Liver (tissue), 8 donors: ENCODE measurements at regions not wholly inside any gene's neighbourhood (a gene's known extent, or its start where the extent isn't known, plus 50 kb on each side); places are given as distances from the start of the nearest gene placed in this dataset.
"Not testable (repeated sequence)": the region's sequence is repeated elsewhere in the genome, so short reads cannot be mapped to it uniquely, and the experiment has no call there.

Source experiments
- DNase-seq: peaks from one replicate; pipeline ENCODE4 v3.0.0-alpha.2; 2017; ENCODE audit warnings: low spot score
- H3K27ac ChIP-seq, 2 donors: one replicate each; pipeline ENCODE4 v1.7.0; 2013; ENCODE audit warnings: inconsistent platforms in 2 of 2, low read length in 2 of 2, control low read depth in 1 of 2, low read depth in 1 of 2, mild to moderate bottlenecking in 1 of 2
- H3K27me3 ChIP-seq, 4 donors: one replicate each; pipeline versions ENCODE4 v1.6.1 to v1.7.0; 2013; ENCODE audit warnings: low read length in 3 of 4, inconsistent platforms in 1 of 4, mild to moderate bottlenecking in 1 of 4, moderate library complexity in 1 of 4; ENCODE audit not compliant: control insufficient read depth in 4 of 4, insufficient read depth in 4 of 4
- H3K36me3 ChIP-seq, 4 donors: one replicate each; pipeline versions ENCODE4 v1.6.1 to v1.7.0; 2013; ENCODE audit warnings: low read length in 3 of 4, mild to moderate bottlenecking in 3 of 4, low read depth in 1 of 4, moderate library complexity in 1 of 4; ENCODE audit not compliant: control insufficient read depth in 4 of 4, insufficient read depth in 3 of 4
- H3K4me1 ChIP-seq, 4 donors: one replicate each; pipeline versions ENCODE4 v1.6.1 to v1.7.0; 2013; ENCODE audit warnings: low read length in 3 of 4, mild to moderate bottlenecking in 3 of 4, moderate library complexity in 1 of 4; ENCODE audit not compliant: control insufficient read depth in 4 of 4, insufficient read depth in 4 of 4
- H3K4me3 ChIP-seq, 3 donors: one replicate each; pipeline versions ENCODE4 v1.6.1 to v1.7.0; 2013; ENCODE audit warnings: low read length in 3 of 3, control low read depth in 1 of 3, low read depth in 1 of 3, mild to moderate bottlenecking in 1 of 3
- H3K9ac ChIP-seq, 2 donors: one replicate each; pipeline ENCODE4 v1.7.0; 2013; ENCODE audit warnings: low read length in 2 of 2, mild to moderate bottlenecking in 2 of 2, moderate library complexity in 2 of 2, control low read depth in 1 of 2, low read depth in 1 of 2
- H3K9me3 ChIP-seq, 4 donors: one replicate each; pipeline versions ENCODE4 v1.6.1 to v1.7.0; 2013; ENCODE audit warnings: low read length in 3 of 4; ENCODE audit not compliant: control insufficient read depth in 4 of 4
- EGR1 ChIP-seq, 2 donors: IDR thresholded peaks; 2 replicates each; pipeline ENCODE4 v1.6.1; 2016 to 2018; ENCODE audit warnings: antibody characterized with exemption in 2 of 2, low read depth in 2 of 2
- FOXA1 ChIP-seq: IDR thresholded peaks from 2 replicates; pipeline ENCODE4 v1.6.1; 2016; ENCODE audit warnings: antibody characterized with exemption
- FOXA2 ChIP-seq: IDR thresholded peaks from 2 replicates; pipeline ENCODE4 v1.6.1; 2016; ENCODE audit warnings: antibody characterized with exemption
- GABPA ChIP-seq, 2 donors: IDR thresholded peaks in 1 of 2; conservative IDR thresholded peaks in 1 of 2; 2 replicates each; pipeline ENCODE4 v1.6.1; 2016; ENCODE audit warnings: antibody characterized with exemption in 2 of 2, mild to moderate bottlenecking in 1 of 2, moderate library complexity in 1 of 2
- HNF4A ChIP-seq, 2 donors: conservative IDR thresholded peaks; 2 replicates each; pipeline ENCODE4 v1.6.1; 2016; ENCODE audit warnings: antibody characterized with exemption in 2 of 2, mild to moderate bottlenecking in 2 of 2
- HNF4G ChIP-seq: IDR thresholded peaks from 2 replicates; pipeline ENCODE4 v1.6.1; 2016; ENCODE audit warnings: antibody characterized with exemption
- JUND ChIP-seq, 2 donors: IDR thresholded peaks; 2 replicates each; pipeline ENCODE4 v1.6.1; 2016; ENCODE audit warnings: antibody characterized with exemption in 2 of 2
- MAX ChIP-seq: IDR thresholded peaks from 2 replicates; pipeline ENCODE4 v1.6.1; 2016; ENCODE audit warnings: antibody characterized with exemption
- NR2F2 ChIP-seq: IDR thresholded peaks from 2 replicates; pipeline ENCODE4 v1.6.1; 2016; ENCODE audit warnings: antibody characterized with exemption
- RAD21 ChIP-seq, 2 donors: IDR thresholded peaks; 2 replicates each; pipeline ENCODE4 v1.6.1; 2016; ENCODE audit warnings: antibody characterized with exemption in 2 of 2, mild to moderate bottlenecking in 2 of 2
- REST ChIP-seq: IDR thresholded peaks from 2 replicates; pipeline ENCODE4 v1.6.1; 2016; ENCODE audit warnings: antibody characterized with exemption, mild to moderate bottlenecking
- RXRA ChIP-seq, 2 donors: IDR thresholded peaks; 2 replicates each; pipeline ENCODE4 v1.6.1; 2017 to 2018; ENCODE audit warnings: antibody characterized with exemption in 2 of 2, mild to moderate bottlenecking in 1 of 2
- SP1 ChIP-seq: IDR thresholded peaks from 2 replicates; pipeline ENCODE4 v1.6.1; 2018; ENCODE audit warnings: antibody characterized with exemption, mild to moderate bottlenecking
- TAF1 ChIP-seq: conservative IDR thresholded peaks from 2 replicates; pipeline ENCODE4 v1.6.1; 2016; ENCODE audit warnings: antibody characterized with exemption, mild to moderate bottlenecking
- YY1 ChIP-seq: IDR thresholded peaks from 2 replicates; pipeline ENCODE4 v1.6.1; 2016; ENCODE audit warnings: antibody characterized with exemption, mild to moderate bottlenecking
- WGBS: extraction: QIAGEN DNeasy Blood & Tissue Kit; methylation state at CpG from one replicate; pipeline ENCODE4 v1.1.7; 2013; 5-methylcytosine and 5-hydroxymethylcytosine counted together
- TF ChIP-seq, protein P1 (sequence below): fragments of 150-350 bp; IDR thresholded peaks from 2 replicates; pipeline ENCODE4 v1.5.1; 2017; ENCODE audit warnings: improper control_type of control experiment, low read depth, low read length; ENCODE audit not compliant: missing input control
- donor health status: healthy.
- donor health status: healthy.
- donor health status: healthy.
- donor health status: healthy.
- donor health status: healthy.

GRCh38 chr2:62641410-62641843 is 64.1 kb upstream of the EHBP1 start:
- Histone ChIP-seq H3K9ac (peak overlapping the region in 1 of 2 donors; percentile 11), H3K4me1 (peaks cover 2 to 28% (median 20%) of the 10 kb centered on the region in 4 donors), H3K9me3 (no peaks in the 10 kb centered on the region), H3K4me3 (no peak overlapping the region), H3K27ac (peak overlapping the region; percentile 2 to 43), H3K27me3 (no peaks in the 10 kb centered on the region), H3K36me3 (no peaks in the 10 kb centered on the region)
- TF ChIP-seq RXRA (IDR thresholded peaks at IDR 0.05) (peak; percentile 54 to 65), JUND (IDR thresholded peaks at IDR 0.05) (peak in 1 of 2 donors; percentile 31), TAF1 (peak; percentile 45), NR2F2 (peak; percentile 74), REST (no peak), RAD21 (IDR thresholded peaks at IDR 0.05) (peak; percentile 51 to 68), FOXA2 (no peak), HNF4G (peak; percentile 49), SP1 (peak; percentile 79), HNF4A (conservative IDR thresholded peaks at IDR 0.05) (peak; percentile 51 to 77)
- TF ChIP-seq, protein P1, sequence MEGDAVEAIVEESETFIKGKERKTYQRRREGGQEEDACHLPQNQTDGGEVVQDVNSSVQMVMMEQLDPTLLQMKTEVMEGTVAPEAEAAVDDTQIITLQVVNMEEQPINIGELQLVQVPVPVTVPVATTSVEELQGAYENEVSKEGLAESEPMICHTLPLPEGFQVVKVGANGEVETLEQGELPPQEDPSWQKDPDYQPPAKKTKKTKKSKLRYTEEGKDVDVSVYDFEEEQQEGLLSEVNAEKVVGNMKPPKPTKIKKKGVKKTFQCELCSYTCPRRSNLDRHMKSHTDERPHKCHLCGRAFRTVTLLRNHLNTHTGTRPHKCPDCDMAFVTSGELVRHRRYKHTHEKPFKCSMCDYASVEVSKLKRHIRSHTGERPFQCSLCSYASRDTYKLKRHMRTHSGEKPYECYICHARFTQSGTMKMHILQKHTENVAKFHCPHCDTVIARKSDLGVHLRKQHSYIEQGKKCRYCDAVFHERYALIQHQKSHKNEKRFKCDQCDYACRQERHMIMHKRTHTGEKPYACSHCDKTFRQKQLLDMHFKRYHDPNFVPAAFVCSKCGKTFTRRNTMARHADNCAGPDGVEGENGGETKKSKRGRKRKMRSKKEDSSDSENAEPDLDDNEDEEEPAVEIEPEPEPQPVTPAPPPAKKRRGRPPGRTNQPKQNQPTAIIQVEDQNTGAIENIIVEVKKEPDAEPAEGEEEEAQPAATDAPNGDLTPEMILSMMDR = no peak
- 19% methylated on average over 1 of the region's 1 CpG for whole genome bisulfite sequencing
- DNase-seq = no peak

DNA sequence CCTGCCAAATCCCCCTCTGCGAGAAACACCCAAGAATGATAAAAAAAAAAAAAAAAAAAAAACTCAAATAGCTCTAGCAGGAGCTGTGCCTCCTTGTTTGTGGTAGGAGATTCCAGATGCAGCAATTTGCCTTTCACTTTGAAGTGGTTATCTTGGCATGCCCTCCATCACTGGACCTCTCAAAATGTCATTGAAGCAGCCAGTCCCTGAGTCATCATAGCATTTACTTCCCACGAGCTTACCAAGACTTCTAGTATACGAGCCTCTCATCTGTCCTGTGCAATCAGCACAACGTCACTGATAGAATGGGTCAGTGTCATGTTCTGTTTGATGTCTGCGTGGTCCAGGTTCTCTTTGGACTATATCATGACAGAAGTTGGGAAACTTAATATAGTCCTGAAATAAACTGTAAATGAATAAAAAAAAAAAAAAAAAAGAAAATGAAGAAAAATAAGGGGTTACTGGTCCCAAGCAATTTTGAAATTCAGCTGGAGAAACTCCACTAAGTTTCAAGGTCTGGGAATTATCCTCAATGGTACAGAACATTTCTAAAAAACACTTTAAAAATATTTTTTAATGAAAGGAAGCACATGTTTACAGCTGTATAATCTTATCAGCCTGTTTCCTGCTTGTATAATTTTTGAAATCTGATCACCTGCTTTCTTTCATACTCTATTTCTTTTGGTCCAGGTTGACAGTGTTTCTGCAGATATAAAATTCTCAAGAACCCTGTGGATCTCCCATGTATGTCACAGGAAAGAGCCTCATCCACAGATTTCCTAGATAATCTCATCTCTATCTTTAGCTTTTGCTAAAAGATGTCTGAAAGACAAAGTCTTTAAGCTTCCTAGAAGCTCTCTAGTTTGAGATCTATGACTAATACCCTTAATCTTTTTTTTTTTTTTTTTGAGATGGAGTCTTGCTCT is 74.1 kb upstream of the EHBP1 start:
- peaks cover 0 to 3% (median 0%) of the 10 kb centered on the region in 4 donors for H3K9me3 ChIP-seq
- DNase-seq = no peak
- H3K27me3 ChIP-seq = no peaks in the 10 kb centered on the region
- WGBS = 89% methylated on average over 5 of the region's 5 CpGs
- H3K9ac ChIP-seq = no peak overlapping the region
- no peak overlapping the region for H3K27ac ChIP-seq
- TF ChIP-seq REST (no peak), TAF1 (no peak), HNF4A (conservative IDR thresholded peaks at IDR 0.05) (no peak), SP1 (no peak), FOXA1 (no peak), YY1 (no peak), MAX (no peak), JUND (IDR thresholded peaks at IDR 0.05) (no peak), GABPA (IDR thresholded peaks at IDR 0.05 in 1 of 2, conservative IDR thresholded peaks at IDR 0.05 in 1 of 2) (no peak), EGR1 (IDR thresholded peaks at IDR 0.05; ENCODE audit: low read depth in 2 of 2) (no peak)
- H3K36me3 ChIP-seq = no peaks in the 10 kb centered on the region
- no peaks in the 10 kb centered on the region for H3K4me1 ChIP-seq
- H3K4me3 ChIP-seq = no peak overlapping the region

DNA sequence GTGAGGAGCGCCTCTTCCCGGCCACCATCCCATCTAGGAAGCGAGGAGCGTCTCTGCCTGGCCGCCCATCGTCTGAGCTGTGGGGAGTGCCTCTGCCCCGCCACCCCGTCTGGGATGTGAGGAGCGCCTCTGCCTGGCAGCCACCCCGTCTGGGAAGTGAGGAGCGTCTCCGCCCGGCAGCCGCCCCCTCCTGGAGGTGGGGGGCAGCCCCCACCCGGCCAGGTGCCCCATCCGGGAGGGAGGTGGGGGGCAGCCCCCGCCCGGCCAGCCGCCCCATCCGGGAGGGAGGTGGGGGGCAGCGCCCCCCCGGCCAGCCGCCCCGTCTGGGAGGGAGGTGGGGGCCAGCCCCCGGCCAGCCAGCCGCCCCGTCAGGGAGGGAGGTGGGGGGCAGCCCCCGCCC is 75.3 kb upstream of the EHBP1 start:
- H3K36me3 ChIP-seq, H3K4me3 ChIP-seq, H3K4me1 ChIP-seq, H3K9ac ChIP-seq, H3K27me3 ChIP-seq, DNase-seq, H3K9me3 ChIP-seq, H3K27ac ChIP-seq: not testable (repeated sequence)
- WGBS = 94% methylated on average over 27 of the region's 28 CpGs
